ENCODE measurements at regions not wholly inside any gene's neighbourhood (a gene's known extent, or its start where the extent isn't known, plus 50 kb on each side); places are given as distances from the start of the nearest gene placed in this dataset.

DNA sequence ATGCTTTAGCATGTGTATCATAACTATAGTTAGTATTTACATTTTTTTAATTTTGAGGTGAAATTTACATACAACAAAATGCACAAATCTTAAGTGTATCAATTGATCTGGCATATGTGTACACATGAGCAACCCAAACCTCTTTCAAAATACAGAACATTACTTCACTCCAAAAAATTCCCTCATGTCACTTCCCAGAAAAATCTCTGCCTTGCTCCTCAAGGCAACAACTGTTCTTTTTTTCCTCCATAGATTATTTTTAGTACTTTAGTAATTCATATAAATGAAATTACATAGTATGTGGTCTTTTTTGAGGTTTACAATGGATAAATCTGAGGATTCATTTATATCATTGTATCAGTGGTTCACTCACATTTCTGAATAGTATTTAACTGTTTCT is 84.9 kb downstream of the TRIM42 start:
- TF ChIP-seq, protein P1, sequence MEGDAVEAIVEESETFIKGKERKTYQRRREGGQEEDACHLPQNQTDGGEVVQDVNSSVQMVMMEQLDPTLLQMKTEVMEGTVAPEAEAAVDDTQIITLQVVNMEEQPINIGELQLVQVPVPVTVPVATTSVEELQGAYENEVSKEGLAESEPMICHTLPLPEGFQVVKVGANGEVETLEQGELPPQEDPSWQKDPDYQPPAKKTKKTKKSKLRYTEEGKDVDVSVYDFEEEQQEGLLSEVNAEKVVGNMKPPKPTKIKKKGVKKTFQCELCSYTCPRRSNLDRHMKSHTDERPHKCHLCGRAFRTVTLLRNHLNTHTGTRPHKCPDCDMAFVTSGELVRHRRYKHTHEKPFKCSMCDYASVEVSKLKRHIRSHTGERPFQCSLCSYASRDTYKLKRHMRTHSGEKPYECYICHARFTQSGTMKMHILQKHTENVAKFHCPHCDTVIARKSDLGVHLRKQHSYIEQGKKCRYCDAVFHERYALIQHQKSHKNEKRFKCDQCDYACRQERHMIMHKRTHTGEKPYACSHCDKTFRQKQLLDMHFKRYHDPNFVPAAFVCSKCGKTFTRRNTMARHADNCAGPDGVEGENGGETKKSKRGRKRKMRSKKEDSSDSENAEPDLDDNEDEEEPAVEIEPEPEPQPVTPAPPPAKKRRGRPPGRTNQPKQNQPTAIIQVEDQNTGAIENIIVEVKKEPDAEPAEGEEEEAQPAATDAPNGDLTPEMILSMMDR (IDR thresholded peaks at IDR 0.05), result no peak
- TF ChIP-seq POLR2A (IDR thresholded peaks at IDR 0.05), result no peak
